Mammary epithelial cell (primary cell): ENCODE measurements at regions not wholly inside any gene's neighbourhood (a gene's known extent, or its start where the extent isn't known, plus 50 kb on each side); places are given as distances from the start of the nearest gene placed in this dataset.
"Not testable (repeated sequence)": the region's sequence is repeated elsewhere in the genome, so short reads cannot be mapped to it uniquely, and the experiment has no call there.

Experiments
- EZH2 ChIP-seq: IDR thresholded peaks from 2 replicates; pipeline ENCODE4 v1.6.1; 2012; ENCODE audit warnings: low read length, inconsistent platforms, borderline replicate concordance
- TF ChIP-seq, protein P1 (sequence below), 2 donors: IDR thresholded peaks in 1 of 2; conservative IDR thresholded peaks in 1 of 2; 2 replicates each; pipeline ENCODE4 v1.5.1; 2011 to 2012; ENCODE audit warnings: inconsistent platforms in 2 of 2, low read length in 2 of 2, mild to moderate bottlenecking in 2 of 2, control low read depth in 1 of 2, low read depth in 1 of 2; ENCODE audit not compliant: insufficient read depth in 1 of 2; ENCODE audit errors: extremely low read depth in 1 of 2

DNA sequence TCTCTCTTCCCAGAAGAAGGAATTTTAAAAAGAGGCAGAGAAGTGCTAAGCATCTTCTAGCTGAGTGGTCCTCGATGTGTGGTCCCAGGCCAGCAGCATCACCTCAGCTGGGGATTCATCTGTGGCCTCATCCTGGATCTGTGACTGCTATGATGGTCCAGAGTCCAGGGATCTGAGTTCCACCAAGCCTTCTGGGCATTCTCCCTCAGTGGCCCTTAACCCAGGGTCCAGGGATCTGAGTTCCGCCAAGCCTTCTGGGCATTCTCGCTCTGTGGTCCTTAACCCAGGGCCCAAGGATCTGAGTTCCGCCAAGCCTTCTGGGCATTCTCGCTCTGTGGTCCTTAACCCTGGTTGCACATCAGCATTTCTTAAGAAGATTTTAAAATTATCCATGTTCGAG is 731.0 kb upstream of the TPTE start:
- TF ChIP-seq, protein P1, sequence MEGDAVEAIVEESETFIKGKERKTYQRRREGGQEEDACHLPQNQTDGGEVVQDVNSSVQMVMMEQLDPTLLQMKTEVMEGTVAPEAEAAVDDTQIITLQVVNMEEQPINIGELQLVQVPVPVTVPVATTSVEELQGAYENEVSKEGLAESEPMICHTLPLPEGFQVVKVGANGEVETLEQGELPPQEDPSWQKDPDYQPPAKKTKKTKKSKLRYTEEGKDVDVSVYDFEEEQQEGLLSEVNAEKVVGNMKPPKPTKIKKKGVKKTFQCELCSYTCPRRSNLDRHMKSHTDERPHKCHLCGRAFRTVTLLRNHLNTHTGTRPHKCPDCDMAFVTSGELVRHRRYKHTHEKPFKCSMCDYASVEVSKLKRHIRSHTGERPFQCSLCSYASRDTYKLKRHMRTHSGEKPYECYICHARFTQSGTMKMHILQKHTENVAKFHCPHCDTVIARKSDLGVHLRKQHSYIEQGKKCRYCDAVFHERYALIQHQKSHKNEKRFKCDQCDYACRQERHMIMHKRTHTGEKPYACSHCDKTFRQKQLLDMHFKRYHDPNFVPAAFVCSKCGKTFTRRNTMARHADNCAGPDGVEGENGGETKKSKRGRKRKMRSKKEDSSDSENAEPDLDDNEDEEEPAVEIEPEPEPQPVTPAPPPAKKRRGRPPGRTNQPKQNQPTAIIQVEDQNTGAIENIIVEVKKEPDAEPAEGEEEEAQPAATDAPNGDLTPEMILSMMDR (conservative IDR thresholded peaks at IDR 0.05 in 1 of 2, IDR thresholded peaks at IDR 0.05 in 1 of 2; ENCODE audit: extremely low read depth in 1 of 2, insufficient read depth in 1 of 2, low read depth in 1 of 2, low read length in 2 of 2): not testable (repeated sequence)
- not testable (repeated sequence) for TF ChIP-seq EZH2
